Prostate gland (tissue), 2 donors: ENCODE measurements at regions not wholly inside any gene's neighbourhood (a gene's known extent, or its start where the extent isn't known, plus 50 kb on each side); places are given as distances from the start of the nearest gene placed in this dataset.

ENCODE experiments used
- DNase-seq: peaks from one replicate; pipeline ENCODE4 v3.0.0-alpha.2; 2019; ENCODE audit warnings: low spot score
- H3K27ac ChIP-seq, 2 donors: fragments of 200-600 bp; sonication (generic); 2 replicates each; pipeline ENCODE4 v1.5.1; 2017 to 2019
- H3K27me3 ChIP-seq: fragments of 200-600 bp; sonication (generic); replicated peaks from 2 replicates; pipeline ENCODE4 v1.5.1; 2019; ENCODE audit not compliant: insufficient read depth
- H3K36me3 ChIP-seq, 2 donors: fragments of 200-600 bp; sonication (generic); 1 replicate in 1 of 2; 2 replicates in 1 of 2; pipeline versions ENCODE4 v1.5.1 to v1.8.1; 2017 to 2019
- H3K4me1 ChIP-seq: fragments of 200-600 bp; sonication (generic); replicated peaks from 2 replicates; pipeline ENCODE4 v1.5.1; 2019
- H3K4me3 ChIP-seq, 2 donors: fragments of 200-600 bp; sonication (generic); 2 replicates each; pipeline ENCODE4 v1.5.1; 2017 to 2019
- H3K9me3 ChIP-seq: fragments of 200-600 bp; sonication (generic); 2 replicates; pipeline ENCODE4 v1.5.1; 2017
- POLR2A ChIP-seq: fragments of 450-650 bp; IDR thresholded peaks from one replicate; pipeline ENCODE4 v1.6.1; 2016; ENCODE audit warnings: antibody characterized with exemption, mild to moderate bottlenecking
- POLR2AphosphoS5 ChIP-seq: sonication (generic); formaldehyde crosslinking; IDR thresholded peaks from one replicate; pipeline ENCODE4 v1.6.1; 2017; ENCODE audit warnings: antibody characterized with exemption
- WGBS: methylation state at CpG from one replicate; pipeline ENCODE4 v1.1.5; 2018; 5-methylcytosine and 5-hydroxymethylcytosine counted together
- intact Hi-C: fragments of 100-400 bp; cut with DNase I; formaldehyde crosslinking; loops from one replicate; pipeline ENCODE4 v1.14.2; 2022
- TF ChIP-seq, protein P1 (sequence below), 4 experiments: fragments of 200-600 bp in 2 of 4; fragments of 450-650 bp in 2 of 4; sonication (generic) in 2 of 4; IDR thresholded peaks; 1 replicate in 3 of 4; 2 replicates in 1 of 4; pipeline ENCODE4 v1.5.1; 2016 to 2019; ENCODE audit warnings: antibody characterized with exemption in 4 of 4, mild to moderate bottlenecking in 2 of 4, moderate library complexity in 2 of 4

DNA sequence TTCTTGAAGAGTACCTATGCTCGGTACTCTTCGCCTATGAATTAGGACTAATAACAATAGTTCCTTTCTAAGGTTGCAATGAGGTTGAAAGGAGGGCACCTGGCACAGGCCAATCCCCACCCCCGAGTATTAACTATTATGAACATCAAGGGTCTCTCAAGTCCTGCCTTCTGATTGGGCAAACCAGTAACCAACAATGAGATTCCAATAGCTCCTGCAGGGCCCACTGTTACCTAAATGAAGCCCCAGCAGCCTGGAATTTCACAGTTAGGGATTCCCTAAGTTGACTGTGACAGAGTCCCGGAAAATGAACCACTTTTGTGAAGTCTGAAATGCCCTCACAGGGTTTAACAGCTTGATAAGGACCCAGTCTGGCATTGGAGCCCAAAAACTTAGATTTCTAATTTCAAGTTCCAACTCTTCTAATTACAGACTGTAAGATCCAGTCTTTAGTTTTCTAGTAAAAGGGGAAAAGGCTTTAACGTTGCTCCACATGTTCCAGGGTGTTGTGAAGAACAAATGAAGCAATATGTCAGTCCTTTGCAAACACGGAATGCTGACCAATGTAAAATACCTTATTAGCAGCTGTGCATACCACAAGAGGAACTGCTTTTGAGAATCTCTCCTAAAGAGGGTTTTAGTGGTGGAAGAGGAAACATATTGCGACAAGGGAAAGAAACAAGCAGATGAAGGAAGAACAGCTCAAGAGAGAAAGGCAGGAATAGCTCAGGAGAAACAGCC, 277.7 kb upstream of the MAP2 start:
- intact Hi-C loops, result no loop called here
- H3K27ac ChIP-seq, result no peak overlapping the region
- TF ChIP-seq POLR2A (no peak), POLR2AphosphoS5 (no peak)
- TF ChIP-seq, protein P1, sequence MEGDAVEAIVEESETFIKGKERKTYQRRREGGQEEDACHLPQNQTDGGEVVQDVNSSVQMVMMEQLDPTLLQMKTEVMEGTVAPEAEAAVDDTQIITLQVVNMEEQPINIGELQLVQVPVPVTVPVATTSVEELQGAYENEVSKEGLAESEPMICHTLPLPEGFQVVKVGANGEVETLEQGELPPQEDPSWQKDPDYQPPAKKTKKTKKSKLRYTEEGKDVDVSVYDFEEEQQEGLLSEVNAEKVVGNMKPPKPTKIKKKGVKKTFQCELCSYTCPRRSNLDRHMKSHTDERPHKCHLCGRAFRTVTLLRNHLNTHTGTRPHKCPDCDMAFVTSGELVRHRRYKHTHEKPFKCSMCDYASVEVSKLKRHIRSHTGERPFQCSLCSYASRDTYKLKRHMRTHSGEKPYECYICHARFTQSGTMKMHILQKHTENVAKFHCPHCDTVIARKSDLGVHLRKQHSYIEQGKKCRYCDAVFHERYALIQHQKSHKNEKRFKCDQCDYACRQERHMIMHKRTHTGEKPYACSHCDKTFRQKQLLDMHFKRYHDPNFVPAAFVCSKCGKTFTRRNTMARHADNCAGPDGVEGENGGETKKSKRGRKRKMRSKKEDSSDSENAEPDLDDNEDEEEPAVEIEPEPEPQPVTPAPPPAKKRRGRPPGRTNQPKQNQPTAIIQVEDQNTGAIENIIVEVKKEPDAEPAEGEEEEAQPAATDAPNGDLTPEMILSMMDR (IDR thresholded peaks at IDR 0.05), result no peak
- H3K9me3 ChIP-seq, result no peaks in the 10 kb centered on the region
- no peak overlapping the region for H3K4me3 ChIP-seq
- DNase-seq, result no peak
- 82% methylated on average over 7 of the region's 7 CpGs for WGBS
- no peaks in the 10 kb centered on the region for H3K36me3 ChIP-seq
- no peaks in the 10 kb centered on the region for H3K27me3 ChIP-seq
- H3K4me1 ChIP-seq, result no peaks in the 10 kb centered on the region

DNA sequence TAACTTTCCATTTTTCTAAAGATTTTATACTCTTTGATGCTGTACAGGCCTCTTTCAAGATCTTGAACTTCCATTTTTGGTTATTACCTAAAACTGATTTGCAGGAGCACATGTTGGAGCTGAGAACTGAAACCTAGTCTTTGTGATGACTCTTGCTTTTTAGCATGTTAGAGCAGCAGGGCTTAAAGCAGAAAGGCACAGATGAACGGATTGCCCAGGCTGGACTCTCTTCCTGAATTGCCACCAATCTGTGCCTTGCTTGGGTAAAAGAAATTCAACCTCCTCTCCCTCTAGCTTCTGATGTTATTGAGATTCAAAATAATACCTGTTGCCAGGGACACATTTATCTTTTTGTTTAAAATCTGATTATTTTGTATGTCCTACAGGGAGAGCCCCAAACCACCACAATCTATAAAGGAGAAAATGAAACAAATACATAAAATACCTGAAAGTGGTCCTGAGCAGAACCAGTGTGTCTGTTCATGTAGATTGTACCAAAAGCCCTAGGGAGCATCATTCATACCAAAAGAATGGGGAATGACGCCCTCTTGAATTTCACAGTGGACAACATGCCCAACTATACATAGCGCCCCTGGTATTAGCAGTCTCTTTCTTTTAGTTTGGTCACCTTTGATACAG, 277.0 kb upstream of the MAP2 start:
- H3K4me1 ChIP-seq, result no peaks in the 10 kb centered on the region
- TF ChIP-seq, protein P1 (IDR thresholded peaks at IDR 0.05), result no peak
- TF ChIP-seq POLR2AphosphoS5 (no peak), POLR2A (no peak)
- intact Hi-C loops, result no loop called here
- WGBS, result 85% methylated on average over 3 of the region's 3 CpGs
- no peaks in the 10 kb centered on the region for H3K36me3 ChIP-seq
- H3K4me3 ChIP-seq, result no peak overlapping the region
- no peaks in the 10 kb centered on the region for H3K9me3 ChIP-seq
- no peaks in the 10 kb centered on the region for H3K27me3 ChIP-seq
- DNase-seq, result no peak
- H3K27ac ChIP-seq, result no peak overlapping the region

DNA sequence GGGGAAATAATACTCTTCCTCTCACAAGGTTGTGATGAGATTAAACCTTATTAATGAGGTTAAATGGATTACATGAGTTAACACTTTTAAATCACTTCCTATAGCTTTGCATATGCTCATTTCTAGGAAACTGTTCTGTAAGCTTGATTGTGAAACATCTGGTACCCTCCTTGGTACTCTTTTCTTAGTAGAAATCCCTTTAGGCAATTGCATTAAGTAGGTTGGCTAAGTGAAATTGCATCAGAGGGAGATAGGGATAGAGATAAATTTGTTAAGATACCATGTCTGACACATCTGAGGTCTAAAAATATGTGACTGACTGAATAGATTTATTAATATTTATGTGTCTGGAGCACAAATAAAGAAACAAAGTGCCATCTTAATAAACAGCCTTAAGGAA, 275.9 kb upstream of the MAP2 start:
- Histone ChIP-seq H3K27me3 (no peaks in the 10 kb centered on the region), H3K9me3 (no peaks in the 10 kb centered on the region), H3K27ac (no peak overlapping the region), H3K4me1 (no peaks in the 10 kb centered on the region), H3K36me3 (no peaks in the 10 kb centered on the region), H3K4me3 (no peak overlapping the region)
- intact Hi-C loops, result no loop called here
- DNase-seq, result no peak
- TF ChIP-seq POLR2A, result no peak
- TF ChIP-seq POLR2AphosphoS5, result no peak

DNA sequence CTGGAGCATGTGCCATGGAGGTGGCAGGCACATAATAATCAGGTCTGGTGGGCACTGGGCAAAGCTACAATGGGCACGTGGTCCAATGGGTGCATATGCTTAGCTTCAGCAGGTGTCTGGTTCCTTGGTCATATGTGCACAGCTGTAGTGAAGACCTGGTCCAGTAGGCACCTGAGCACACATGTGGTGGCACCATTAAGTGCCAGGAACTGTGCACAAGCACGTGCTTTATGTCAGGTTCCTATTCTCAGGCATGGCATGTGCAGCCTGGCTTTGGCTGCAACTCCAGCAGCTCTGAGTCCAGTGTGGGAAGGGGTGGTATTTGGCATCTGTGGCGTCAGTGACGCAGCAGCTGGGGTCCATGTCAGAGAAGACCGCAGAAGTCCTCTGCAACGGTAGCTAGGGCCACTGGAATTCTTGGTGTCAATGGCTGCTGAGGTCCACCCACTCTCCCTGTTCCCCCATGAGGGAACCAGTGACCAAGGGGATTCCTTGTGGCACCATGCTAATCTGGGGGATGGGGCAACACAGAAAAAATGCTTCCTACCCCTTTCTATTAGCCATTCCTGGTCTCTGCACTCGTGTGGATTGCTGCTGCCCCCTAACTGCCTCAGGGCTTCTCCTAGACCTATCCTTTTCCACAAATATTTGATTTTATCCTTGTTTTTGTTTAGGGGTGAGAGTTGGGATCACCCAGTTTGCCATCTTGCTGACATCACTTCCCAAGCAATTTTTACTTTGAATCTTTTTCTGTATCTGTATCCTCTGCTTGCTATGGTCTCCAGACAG, 262.9 kb upstream of the MAP2 start:
- intact Hi-C loops, result no loop called here
- WGBS, result 87% methylated on average over 7 of the region's 7 CpGs
- no peak for DNase-seq
- no peaks in the 10 kb centered on the region for H3K36me3 ChIP-seq
- H3K27me3 ChIP-seq, result no peaks in the 10 kb centered on the region
- no peak for TF ChIP-seq POLR2A
- TF ChIP-seq, protein P1 (IDR thresholded peaks at IDR 0.05), result no peak
- TF ChIP-seq POLR2AphosphoS5, result no peak
- H3K9me3 ChIP-seq, result no peaks in the 10 kb centered on the region
- H3K4me3 ChIP-seq, result no peak overlapping the region
- no peaks in the 10 kb centered on the region for H3K4me1 ChIP-seq
- no peak overlapping the region for H3K27ac ChIP-seq

DNA sequence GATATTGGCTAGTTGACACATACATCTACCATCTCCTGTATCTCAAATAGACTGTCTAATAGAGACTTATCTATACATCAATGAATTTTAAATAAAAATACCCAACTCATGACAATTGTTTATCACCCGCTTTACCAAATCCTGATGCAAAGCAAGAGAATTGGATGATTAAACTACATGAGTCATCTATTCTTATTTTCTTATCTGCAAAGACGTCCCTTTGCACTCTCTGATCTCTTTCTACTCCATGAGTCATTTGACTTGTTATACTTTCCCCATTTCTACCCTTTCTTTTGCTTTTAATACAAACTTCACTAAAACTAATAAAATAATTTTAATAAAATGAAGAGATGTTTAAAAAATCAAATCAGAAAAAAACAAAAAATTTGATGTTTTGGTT, 261.7 kb upstream of the MAP2 start:
- TF ChIP-seq, protein P1 (IDR thresholded peaks at IDR 0.05), result no peak
- TF ChIP-seq POLR2AphosphoS5 (no peak), POLR2A (no peak)
- Histone ChIP-seq H3K9me3 (no peaks in the 10 kb centered on the region), H3K27ac (no peak overlapping the region), H3K27me3 (no peaks in the 10 kb centered on the region), H3K4me3 (no peak overlapping the region), H3K36me3 (no peaks in the 10 kb centered on the region), H3K4me1 (no peaks in the 10 kb centered on the region)
- WGBS, result 88% methylated on average over 2 of the region's 2 CpGs
- intact Hi-C loops, result no loop called here
- DNase-seq, result no peak
